K562 (cell line): ENCODE measurements at regions not wholly inside any gene's neighbourhood (a gene's known extent, or its start where the extent isn't known, plus 50 kb on each side); places are given as distances from the start of the nearest gene placed in this dataset.

ENCODE experiments used
- BCOR ChIP-seq: fragments of 450-650 bp; IDR thresholded peaks from 2 replicates; pipeline ENCODE4 v1.6.1; 2016
- CTBP1 ChIP-seq: fragments of 450-650 bp; IDR thresholded peaks from 2 replicates; pipeline ENCODE4 v1.6.1; 2016; ENCODE audit warnings: borderline replicate concordance
- ETV1 ChIP-seq: fragments of 450-650 bp; conservative IDR thresholded peaks from 2 replicates; pipeline ENCODE4 v1.6.1; 2016; ENCODE audit warnings: missing genetic modification characterization, control low read depth, low read depth, missing compliant biosample characterization
- ETV5 ChIP-seq: sonication (generic); formaldehyde crosslinking; IDR thresholded peaks from 2 replicates; pipeline ENCODE4 v1.4.0; 2020; ENCODE audit warnings: low read depth, mild to moderate bottlenecking, missing genetic modification reagents
- HBP1 ChIP-seq: fragments of 450-650 bp; formaldehyde crosslinking; IDR thresholded peaks from 2 replicates; pipeline ENCODE4 v1.4.0; 2022; ENCODE audit warnings: missing genetic modification characterization
- HDAC1 ChIP-seq, 2 experiments: fragments of 450-650 bp; IDR thresholded peaks; 2 replicates each; pipeline ENCODE4 v1.6.1; 2016 to 2017; ENCODE audit warnings: inconsistent platforms in 1 of 2, mild to moderate bottlenecking in 1 of 2, moderate library complexity in 1 of 2
- ID3 ChIP-seq, 2 experiments: fragments of 250-450 bp in 1 of 2; fragments of 450-650 bp in 1 of 2; sonication (Bioruptor Pico) in 1 of 2; IDR thresholded peaks; 2 replicates each; pipeline versions ENCODE4 v1.6.1 to v1.8.0; 2016 to 2021; ENCODE audit warnings: mild to moderate bottlenecking in 2 of 2, moderate library complexity in 2 of 2, missing compliant biosample characterization in 1 of 2, missing genetic modification characterization in 1 of 2
- L3MBTL2 ChIP-seq: fragments of 450-650 bp; IDR thresholded peaks from 2 replicates; pipeline ENCODE4 v1.6.1; 2016; ENCODE audit warnings: mild to moderate bottlenecking, moderate library complexity
- MLX ChIP-seq, 2 experiments: fragments of 450-650 bp in 1 of 2; sonication (generic) in 1 of 2; formaldehyde crosslinking; conservative IDR thresholded peaks; 2 replicates each; pipeline versions ENCODE4 v1.4.0 to v1.8.1; 2020 to 2022; ENCODE audit warnings: mild to moderate bottlenecking in 1 of 2, missing genetic modification reagents in 1 of 2
- MTA3 ChIP-seq: fragments of 450-650 bp; formaldehyde crosslinking; IDR thresholded peaks from 2 replicates; pipeline ENCODE4 v1.6.1; 2017; ENCODE audit warnings: mild to moderate bottlenecking, borderline replicate concordance
- POLR2A ChIP-seq: fragments of 450-650 bp; conservative IDR thresholded peaks from 2 replicates; pipeline ENCODE4 v1.6.1; 2016
- SNRNP70 ChIP-seq: fragments of 200-400 bp; formaldehyde crosslinking; optimal IDR thresholded peaks from 2 replicates; pipeline ENCODE3; 2017; ENCODE audit warnings: low read depth, low read length
- THAP12 ChIP-seq: fragments of 250-450 bp; sonication (Bioruptor Pico); IDR thresholded peaks from 2 replicates; pipeline ENCODE4 v1.9.0; 2021; ENCODE audit warnings: mild to moderate bottlenecking, inconsistent platforms
- THRAP3 ChIP-seq: fragments of 450-650 bp; IDR thresholded peaks from 2 replicates; pipeline ENCODE4 v1.6.1; 2016; ENCODE audit warnings: mild to moderate bottlenecking, inconsistent platforms, borderline replicate concordance
- ZNF609 ChIP-seq: sonication (generic); formaldehyde crosslinking; IDR thresholded peaks from 2 replicates; pipeline ENCODE4 v1.8.1; 2023; ENCODE audit warnings: missing genetic modification reagents, mild to moderate bottlenecking, borderline replicate concordance
- ZNF695 ChIP-seq: fragments of 450-650 bp; formaldehyde crosslinking; IDR thresholded peaks from 2 replicates; pipeline ENCODE4 v1.4.0; 2020; ENCODE audit warnings: mild to moderate bottlenecking, moderate library complexity
- ZZZ3 ChIP-seq: fragments of 450-650 bp; IDR thresholded peaks from 2 replicates; pipeline ENCODE4 v1.6.1; 2016; ENCODE audit warnings: antibody characterized with exemption, mild to moderate bottlenecking, moderate library complexity

- peak; percentile 90; the same call in 1 of the 2 replicates for TF ChIP-seq THAP12
- no peak for TF ChIP-seq ID3 (CRISPR knock-in tag; IDR thresholded peaks at IDR 0.05)
- TF ChIP-seq ID3 (tag; IDR thresholded peaks at IDR 0.05) = no peak
- TF ChIP-seq SNRNP70 = no peak
- TF ChIP-seq ZZZ3 = no peak
- TF ChIP-seq HDAC1 (IDR thresholded peaks at IDR 0.05) = peak in 1 of 2 experiments; percentile 76; a peak in 2 of 4 replicates
- TF ChIP-seq BCOR = peak; percentile 64
- TF ChIP-seq ETV5 = peak; percentile 75
- 0 out of 2 replicates have a peak, but pooled peaks have one; percentile 11 for TF ChIP-seq ETV1
- no peak for TF ChIP-seq ZNF609 (CRISPR knock-in tag)
- peak in 1 of 2 experiments; percentile 69; a peak in 1 of 4 replicates for TF ChIP-seq MLX (CRISPR knock-in tag; conservative IDR thresholded peaks at IDR 0.05)
- no peak for TF ChIP-seq ZNF695
- peak; percentile 83 for TF ChIP-seq L3MBTL2
- peak; percentile 72; the same call in 1 of the 2 replicates for TF ChIP-seq CTBP1
- TF ChIP-seq HBP1 (CRISPR knock-in tag) = no peak
- peak; percentile 94 for TF ChIP-seq MTA3
- peak; percentile 99 for TF ChIP-seq POLR2A
- peak; percentile 84 for TF ChIP-seq THRAP3
Measured at GRCh38 chr6:26234421-26235301, 130.3 kb upstream of the BTN3A2 start (continued).
